Kidney epithelial cell (primary cell): ENCODE measurements at regions not wholly inside any gene's neighbourhood (a gene's known extent, or its start where the extent isn't known, plus 50 kb on each side); places are given as distances from the start of the nearest gene placed in this dataset.

ENCODE experiments used
- DNase-seq: peaks from one replicate; pipeline ENCODE4 v3.0.0-alpha.2; 2010; ENCODE audit warnings: low read depth
- H3K27me3 ChIP-seq: 2 replicates; pipeline ENCODE4 v1.6.0; 2011; ENCODE audit warnings: low read length; ENCODE audit not compliant: control insufficient read depth, insufficient read depth
- H3K36me3 ChIP-seq: 2 replicates; pipeline ENCODE4 v1.5.1; 2011; ENCODE audit warnings: low read length; ENCODE audit not compliant: control insufficient read depth, insufficient read depth
- H3K4me3 ChIP-seq: 2 replicates; pipeline ENCODE4 v1.5.1; 2011; ENCODE audit warnings: low read depth, mild to moderate bottlenecking, control low read depth, low read length
- TF ChIP-seq, protein P1 (sequence below): IDR thresholded peaks from 2 replicates; pipeline ENCODE4 v1.5.1; 2011; ENCODE audit warnings: mild to moderate bottlenecking, moderate library complexity, low read length, control low read depth, inconsistent platforms; ENCODE audit not compliant: insufficient read depth, poor library complexity, severe bottlenecking

DNA sequence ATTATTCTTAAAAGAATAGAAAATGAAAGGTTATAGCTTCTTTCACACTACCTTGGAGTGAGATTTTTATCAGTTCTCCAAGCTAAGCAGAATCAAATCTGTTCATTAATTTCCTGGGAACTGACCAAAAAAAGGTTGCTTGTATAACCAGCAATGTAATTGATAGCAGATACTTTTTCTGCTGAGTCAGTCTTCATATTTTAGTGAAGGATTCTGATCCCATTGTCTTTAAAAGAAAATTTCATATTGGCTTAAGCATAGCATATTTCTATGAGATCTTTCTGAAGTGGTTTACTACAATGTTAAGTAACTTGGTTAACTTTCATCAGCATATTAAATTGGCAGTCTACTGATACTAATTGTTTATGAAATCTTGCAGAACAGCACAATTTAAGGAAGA is 338.0 kb downstream of the TMX3 start:
- no peaks in the 10 kb centered on the region for H3K36me3 ChIP-seq
- no peaks in the 10 kb centered on the region for H3K27me3 ChIP-seq
- no peak overlapping the region for H3K4me3 ChIP-seq
- DNase-seq: no peak
- TF ChIP-seq, protein P1, sequence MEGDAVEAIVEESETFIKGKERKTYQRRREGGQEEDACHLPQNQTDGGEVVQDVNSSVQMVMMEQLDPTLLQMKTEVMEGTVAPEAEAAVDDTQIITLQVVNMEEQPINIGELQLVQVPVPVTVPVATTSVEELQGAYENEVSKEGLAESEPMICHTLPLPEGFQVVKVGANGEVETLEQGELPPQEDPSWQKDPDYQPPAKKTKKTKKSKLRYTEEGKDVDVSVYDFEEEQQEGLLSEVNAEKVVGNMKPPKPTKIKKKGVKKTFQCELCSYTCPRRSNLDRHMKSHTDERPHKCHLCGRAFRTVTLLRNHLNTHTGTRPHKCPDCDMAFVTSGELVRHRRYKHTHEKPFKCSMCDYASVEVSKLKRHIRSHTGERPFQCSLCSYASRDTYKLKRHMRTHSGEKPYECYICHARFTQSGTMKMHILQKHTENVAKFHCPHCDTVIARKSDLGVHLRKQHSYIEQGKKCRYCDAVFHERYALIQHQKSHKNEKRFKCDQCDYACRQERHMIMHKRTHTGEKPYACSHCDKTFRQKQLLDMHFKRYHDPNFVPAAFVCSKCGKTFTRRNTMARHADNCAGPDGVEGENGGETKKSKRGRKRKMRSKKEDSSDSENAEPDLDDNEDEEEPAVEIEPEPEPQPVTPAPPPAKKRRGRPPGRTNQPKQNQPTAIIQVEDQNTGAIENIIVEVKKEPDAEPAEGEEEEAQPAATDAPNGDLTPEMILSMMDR: no peak

DNA sequence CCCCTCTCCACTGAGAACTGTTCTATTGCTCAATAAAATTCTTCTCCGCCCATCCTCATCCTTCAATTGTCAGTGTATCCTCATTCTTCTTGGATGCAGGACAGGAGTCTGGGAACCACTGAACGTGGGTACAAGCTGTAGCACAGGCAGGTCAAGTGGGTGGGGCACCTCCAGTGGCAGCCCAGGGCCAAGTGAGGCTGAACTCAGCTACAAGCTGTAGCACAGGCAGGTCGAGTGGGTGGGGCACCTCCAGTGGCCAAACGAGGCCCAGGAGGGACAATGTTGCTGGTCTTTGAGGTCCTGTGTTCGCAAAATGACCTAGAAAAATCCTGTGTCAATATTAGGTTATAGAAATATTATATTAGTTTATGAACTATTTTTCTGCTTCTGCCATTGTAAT is 352.0 kb downstream of the TMX3 start:
- TF ChIP-seq, protein P1: no peak
- DNase-seq: no peak

DNA sequence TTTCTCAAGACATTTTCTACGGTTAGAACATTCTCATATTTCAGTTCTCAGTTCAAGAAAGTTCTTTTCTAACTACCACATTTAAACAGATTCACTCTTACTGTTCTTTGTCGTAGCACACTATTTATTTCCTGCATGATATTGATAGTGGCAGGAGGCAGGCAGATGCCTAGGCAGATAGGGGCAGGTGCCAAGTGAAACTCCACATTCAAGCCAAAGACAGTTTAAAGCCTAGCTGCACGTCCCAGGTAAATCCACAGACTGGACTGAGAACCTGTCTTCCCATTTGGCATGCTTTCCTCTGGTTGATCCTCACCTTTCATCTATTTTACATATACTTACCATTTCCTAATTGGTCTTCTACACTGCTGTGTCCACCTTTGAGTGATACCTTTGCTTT is 359.3 kb downstream of the TMX3 start:
- no peak overlapping the region for H3K4me3 ChIP-seq
- H3K36me3 ChIP-seq: no peaks in the 10 kb centered on the region
- TF ChIP-seq, protein P1: no peak
- H3K27me3 ChIP-seq: no peaks in the 10 kb centered on the region
- DNase-seq: no peak

More for the DNA sequence above, 352.0 kb downstream of the TMX3 start:
- no peaks in the 10 kb centered on the region for H3K27me3 ChIP-seq
- no peaks in the 10 kb centered on the region for H3K36me3 ChIP-seq
- H3K4me3 ChIP-seq: no peak overlapping the region

DNA sequence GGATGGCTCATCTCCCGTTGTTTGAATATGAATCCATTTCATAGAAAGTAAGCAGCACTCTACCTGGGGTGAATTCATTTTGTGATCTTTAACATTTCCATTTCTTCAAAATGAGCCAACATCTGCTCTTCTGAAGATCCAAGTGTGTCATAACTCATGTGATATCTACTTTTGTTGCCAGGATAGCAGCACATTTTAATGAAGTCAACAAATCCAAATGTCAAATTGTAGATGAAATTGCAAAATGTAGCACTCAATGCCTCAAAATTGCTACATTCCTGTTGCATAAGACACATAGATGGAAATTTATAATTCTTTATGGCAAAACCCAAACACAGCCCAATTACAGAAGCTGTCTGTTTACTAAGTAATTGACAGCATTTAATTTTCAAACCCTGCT is 360.7 kb downstream of the TMX3 start:
- no peak overlapping the region for H3K4me3 ChIP-seq
- H3K27me3 ChIP-seq: no peaks in the 10 kb centered on the region
- H3K36me3 ChIP-seq: no peaks in the 10 kb centered on the region
- TF ChIP-seq, protein P1: no peak
- no peak for DNase-seq

DNA sequence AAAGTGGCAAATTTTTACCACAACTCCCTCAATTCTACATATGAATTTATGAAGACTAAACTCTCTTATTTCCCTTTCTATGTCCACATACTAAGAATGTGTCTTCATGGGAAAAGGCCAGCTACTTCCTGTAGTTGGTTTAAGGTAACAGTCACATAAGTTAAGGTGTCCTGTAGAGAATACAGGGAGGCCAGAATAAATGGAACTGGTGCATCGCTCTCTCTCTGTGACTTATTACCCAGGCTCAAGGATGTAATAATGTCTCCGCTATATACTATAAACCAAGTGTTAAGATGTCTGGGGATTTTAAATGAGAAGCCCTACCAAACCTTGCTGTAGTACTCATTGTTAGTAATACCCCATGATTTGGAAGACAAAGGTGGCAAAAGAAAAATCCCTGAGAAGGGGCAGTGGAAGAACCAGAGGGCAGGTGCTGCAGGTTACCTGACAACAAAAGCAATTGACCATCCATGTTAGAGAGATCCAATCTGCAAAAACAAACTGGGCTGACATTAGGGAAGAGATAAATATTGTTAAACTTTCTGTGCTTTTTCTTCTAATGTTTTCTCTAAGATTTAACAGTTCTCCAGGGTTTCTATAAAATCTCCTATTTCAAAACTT is 372.8 kb downstream of the TMX3 start:
- Histone ChIP-seq H3K4me3 (no peak overlapping the region), H3K27me3 (no peaks in the 10 kb centered on the region), H3K36me3 (no peaks in the 10 kb centered on the region)
- TF ChIP-seq, protein P1: no peak
- no peak for DNase-seq

DNA sequence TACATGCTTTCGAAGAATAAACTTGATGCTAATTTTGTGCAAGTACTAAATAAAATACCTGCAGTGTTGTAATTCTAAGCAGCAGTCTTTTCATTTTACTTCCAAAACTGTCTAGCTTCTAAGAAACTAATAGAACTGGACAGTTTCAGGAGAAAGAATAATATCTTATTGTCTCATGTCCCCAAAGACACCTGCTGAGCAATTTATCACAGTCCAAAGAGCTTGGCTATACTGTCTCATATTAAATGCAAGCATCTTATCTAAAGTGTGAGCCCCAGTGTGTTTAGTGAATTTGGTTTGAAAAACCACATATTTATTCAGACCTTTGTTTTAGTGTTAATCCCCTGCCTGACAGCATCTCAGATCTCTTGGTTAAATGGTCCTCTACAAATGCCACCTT is 374.3 kb downstream of the TMX3 start:
- TF ChIP-seq, protein P1: no peak
- H3K4me3 ChIP-seq: no peak overlapping the region
- H3K36me3 ChIP-seq: no peaks in the 10 kb centered on the region
- H3K27me3 ChIP-seq: no peaks in the 10 kb centered on the region
- DNase-seq: no peak
